Superior temporal gyrus (tissue), 1 donor: ENCODE measurements at regions not wholly inside any gene's neighbourhood (a gene's known extent, or its start where the extent isn't known, plus 50 kb on each side); places are given as distances from the start of the nearest gene placed in this dataset.
A peak's percentile ranks its signal among the peaks of the same experiment; 100 is the strongest.

Experiments used
- DNase-seq: peaks from one replicate; pipeline ENCODE4 v3.0.0-alpha.2; 2016; ENCODE audit errors: extremely low spot score

DNA sequence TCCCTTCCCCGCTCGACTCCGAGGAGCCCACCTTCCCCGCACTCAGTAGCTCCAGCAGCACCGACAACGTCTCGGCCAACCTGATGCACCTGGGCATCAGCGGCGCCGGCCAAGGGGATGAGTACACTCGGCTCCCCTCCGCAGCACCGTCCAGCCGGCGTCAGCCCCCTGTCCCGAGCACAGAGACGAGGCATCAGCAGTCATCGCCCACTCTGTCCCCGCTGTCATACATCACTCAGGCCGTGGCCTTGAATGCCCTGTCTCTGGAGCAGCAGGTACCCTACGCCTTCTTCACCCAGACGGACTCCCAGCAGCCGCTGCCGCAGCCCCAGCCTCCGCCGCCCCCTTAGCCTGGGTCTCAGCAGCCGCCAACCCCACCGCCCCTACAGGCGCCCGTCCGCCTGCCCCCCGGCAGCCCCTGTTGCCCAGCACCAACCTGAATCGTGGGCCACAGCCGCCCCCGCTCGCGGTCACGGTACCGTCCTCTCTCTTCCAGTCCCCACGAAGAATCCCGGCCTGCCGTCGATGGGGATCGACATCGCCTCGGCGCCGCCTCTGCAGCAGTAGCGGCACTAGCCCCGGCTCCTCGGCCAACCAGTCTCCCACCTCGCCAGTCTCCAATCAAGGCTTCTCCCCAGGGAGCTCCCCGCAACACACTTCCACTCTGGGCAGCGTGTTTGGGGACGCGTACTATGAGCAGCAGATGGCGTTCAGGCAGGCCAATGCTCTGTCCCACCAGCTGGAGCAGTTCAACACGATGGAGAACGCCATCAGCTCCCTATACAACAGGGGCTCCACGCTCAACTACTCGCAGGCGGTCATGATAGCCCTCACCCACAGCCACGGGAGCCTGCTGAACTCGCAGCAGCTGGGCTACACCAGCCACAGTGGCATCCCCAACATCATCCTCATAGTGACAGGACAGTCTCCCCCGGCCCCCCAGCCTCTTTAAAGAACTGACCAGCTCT lies 1195.9 kb upstream of the CHAC2 start:
- no peak for DNase-seq

DNA sequence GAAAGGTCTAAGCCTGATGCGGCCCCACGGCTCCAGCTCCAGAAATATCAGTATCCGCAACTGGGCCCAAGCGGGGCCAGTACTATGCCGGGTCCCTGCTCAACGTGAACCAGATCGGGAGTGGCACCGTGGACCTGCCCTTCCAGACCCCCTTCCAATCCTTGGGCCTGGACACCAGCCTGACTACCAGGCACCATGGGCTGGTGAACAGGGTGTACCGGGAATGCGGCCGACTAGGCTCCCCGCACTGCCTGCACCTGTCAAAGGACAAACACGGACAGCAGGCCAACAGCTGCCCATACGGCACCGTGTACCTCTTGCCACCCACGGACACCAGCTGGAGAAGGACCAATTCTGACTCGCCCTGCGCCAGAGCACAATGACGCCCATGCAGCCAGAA lies 1196.9 kb upstream of the CHAC2 start:
- DNase-seq, result no peak

DNA sequence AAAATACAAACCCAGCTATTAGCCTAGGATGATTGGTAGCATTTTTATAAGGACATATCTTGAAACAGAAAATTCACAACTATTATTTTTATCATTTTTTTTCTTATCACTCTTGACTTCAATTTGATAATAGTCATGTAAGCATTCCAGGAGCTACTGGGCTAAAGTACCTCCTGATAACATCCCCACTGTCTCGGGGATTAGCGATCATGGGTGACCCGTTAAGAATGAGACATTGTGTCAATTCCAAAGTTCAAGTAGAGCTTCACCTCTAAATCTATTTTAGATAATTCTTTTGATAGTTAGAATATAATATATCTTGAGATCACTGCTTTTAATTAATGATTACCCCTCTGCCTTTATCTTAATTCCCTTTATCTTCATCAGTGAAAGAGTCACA lies 1204.5 kb upstream of the CHAC2 start:
- no peak for DNase-seq

DNA sequence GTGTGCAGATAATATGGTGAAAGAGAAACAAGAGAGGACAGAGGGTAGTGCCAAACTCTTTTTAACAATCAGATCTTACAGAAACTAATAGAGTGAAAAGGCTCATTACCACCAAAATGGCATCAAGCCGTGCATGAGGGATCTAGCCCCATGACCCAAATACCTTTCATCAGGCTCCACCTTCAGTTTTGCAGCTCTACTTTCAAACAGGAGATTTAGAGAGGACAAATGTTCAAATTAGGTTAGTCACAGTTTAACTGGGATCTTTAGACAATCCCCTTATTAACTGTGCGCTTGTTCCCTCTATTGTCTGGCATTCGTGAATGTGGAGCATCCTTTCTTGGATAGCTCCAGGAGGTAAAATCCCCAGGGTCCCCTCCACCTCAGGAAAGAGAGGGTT lies 1209.3 kb upstream of the CHAC2 start:
- no peak for DNase-seq

DNA sequence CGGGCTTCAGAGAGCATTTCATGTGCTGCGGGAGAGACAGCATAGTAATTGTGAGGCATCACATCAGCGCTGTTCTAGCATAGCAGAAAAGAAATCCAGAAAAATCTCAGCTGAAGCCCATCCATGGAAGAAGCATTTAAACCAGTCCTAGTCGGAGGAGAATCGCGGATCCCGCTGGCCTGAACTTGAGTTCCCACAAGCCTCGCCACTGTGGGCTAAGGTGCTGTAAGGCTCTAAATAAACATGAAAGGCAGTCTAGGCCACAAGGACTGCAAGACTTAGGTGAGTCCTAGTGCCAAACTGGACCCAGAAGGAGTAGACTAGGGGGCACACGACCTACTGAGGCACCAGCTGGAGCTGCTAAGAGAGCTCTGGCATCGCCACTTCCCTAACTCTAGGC lies 1225.3 kb upstream of the CHAC2 start:
- DNase-seq, result no peak

DNA sequence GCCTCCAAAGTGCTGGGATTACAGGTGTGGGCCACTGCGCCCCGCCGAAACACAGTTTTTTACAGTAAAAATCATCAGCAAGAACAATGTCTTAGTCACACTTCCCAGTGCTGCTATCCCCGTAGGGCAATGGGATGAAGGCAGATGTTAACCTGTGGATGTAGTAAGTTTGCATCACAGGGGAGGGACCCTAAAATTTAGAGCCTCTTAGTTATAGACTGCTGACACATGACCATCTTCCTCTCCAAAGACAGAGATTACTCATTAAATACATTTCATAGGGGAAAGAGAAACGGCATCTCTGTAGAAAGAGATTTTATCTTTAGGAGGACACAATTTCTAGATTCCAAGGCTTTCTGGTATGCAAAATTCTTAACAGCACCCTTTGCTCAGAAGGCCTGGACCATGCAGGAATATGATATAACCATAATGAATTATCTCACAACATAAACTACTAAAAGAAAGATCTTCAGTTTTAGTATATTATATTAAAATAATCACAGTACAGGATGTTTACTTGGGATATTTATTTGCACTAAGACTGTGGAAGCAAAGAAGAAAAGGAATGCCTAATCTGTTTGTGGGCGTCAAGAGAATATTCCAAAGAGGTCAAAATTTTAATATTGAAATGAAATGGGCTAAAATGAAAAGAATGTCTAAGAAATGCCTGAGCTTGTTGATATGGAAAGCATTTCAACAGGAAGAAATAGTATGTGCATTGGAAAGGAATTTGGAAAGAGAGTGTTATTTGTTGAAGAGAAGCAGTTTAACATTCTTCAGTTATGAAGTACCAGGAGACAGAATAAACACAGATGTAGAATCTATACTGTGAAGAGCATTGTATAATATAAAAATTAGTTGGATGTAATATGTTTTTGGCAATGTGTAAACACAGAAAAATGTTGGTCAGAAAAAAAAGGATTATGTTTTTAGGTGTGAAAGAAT lies 1228.3 kb upstream of the CHAC2 start:
- DNase-seq, result no peak

DNA sequence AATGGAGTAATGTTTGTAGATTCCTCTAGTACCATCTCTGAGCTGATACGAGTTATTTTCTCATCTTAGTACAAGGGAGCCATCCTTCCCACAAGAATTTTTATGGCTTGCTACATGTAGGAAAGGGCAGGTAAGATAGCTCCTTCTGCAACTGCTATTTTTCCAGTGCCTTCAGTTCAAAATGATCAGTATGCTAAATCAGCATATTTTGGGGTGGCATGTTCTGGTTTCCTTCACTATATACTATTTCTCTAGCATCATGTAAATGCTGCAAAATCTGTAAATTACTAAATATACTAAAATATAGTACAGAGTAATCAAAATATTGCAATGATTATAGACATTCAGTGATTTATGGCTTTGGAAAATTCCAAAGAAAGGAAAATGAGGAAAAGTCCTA lies 1230.0 kb upstream of the CHAC2 start:
- DNase-seq, result peak; percentile 36

DNA sequence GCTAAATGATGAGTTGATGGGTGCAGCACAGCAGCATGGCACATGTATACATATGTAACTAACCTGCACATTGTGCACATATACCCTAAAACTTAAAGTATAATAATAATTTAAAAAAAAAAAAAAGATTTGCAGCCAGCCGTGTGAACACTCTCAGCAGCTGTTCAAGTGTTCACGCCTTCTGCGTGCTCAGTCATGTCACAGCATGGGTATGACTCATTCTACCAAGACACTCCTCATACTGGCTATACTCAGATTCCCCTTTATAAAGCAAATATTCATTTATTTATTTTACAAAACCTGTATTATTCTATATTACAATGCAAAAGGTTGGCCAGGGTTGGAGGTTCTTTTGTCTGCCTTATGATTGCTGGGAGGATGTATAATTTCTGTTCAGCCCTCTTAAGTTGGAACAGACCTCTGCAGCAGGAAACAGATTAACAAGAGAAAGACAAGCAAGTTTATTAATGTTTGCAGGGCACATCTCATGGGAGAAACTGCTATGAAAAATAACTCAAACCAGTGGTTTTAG lies 1230.6 kb upstream of the CHAC2 start:
- DNase-seq, result no peak

DNA sequence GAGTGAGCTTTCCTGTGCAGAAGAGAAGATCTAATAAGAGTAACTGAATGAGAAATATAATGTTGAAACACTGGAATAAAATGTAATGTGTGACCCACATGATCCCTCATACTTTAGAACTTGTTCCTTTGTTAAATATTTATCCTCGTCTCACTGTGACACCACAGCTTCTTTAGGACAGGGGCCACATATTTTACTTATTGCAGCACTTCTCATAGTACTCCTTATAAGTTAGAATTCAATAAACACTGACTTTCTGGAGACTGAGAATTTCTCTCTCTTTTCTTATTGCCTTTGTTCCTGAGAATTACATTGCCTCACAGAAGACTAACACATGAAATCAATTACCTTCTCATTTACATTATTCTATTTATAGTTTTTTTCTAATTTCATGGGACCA lies 1234.6 kb upstream of the CHAC2 start:
- DNase-seq, result no peak

DNA sequence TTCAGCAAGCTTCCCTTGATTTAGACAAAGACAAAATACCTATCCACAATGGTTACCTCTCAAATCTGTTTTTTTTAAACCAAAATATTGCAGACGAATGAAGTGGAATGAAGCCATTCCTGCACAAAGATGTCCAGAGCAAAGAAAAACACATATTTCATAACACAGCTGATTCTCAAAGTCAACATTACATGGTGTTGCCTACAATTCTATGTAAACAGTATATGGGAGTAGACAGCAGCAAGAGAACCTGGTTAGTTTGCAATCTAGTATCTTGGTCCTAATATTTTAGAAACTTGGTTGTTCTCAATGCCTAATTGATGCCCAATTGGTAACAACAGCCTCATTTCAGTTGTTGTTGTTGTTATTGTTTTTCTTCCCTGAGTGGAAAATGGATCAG lies 1240.9 kb upstream of the CHAC2 start:
- DNase-seq, result no peak

DNA sequence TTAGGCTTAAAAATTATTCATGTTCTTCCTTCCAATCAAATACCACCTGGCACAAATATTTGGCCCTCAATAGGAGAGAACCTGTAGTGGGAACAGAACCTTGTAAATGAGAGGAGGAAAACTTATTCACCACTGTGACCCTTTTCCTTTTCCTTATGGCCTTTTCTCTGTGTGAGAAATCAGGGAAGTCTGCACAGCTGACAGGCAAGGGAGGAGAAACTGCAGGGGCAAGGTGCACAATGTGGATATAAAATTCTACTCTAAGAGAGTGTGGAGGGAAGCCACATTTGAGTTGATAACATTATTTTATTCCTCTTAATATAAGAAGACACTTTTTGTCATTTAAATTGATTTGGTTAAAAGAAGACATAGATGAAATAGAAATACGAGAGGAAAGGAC lies 1247.0 kb upstream of the CHAC2 start:
- no peak for DNase-seq

DNA sequence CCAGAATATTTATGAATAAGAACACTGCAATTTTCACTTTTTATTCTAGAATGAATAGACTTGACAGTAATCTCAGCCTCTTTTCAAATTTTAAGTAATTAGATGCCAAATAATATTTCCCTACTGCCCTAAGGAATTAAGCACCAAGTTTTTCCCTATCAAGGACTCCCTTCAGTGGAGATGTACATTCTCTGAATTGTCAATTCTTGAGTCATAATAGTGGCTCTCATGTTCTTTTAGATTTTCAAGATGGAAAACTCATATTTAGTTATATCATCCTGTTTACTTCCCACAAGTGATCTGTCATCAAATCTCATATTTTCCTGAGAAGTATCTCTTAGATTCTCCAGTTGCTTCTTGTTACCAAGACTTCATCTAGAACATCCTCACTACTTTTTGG lies 1248.9 kb upstream of the CHAC2 start:
- no peak for DNase-seq

DNA sequence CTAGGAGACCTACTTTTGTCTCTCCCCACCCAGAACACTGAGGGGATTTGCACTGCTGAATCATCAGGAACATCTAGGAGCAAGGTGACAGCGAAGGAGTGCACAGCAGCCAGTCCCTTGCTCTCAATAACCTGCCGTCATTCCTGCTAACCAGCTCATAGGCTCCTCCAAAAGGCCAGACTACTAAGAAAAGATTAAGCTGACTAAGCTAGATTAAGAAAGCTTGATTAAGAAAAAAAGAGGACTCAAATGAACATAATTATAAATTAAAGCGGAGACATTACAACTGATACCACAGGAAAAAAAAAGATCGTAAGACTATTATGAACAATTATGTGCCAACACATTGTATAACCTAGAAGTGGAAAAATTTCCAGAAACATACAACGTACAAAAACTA lies 1254.8 kb upstream of the CHAC2 start:
- DNase-seq, result no peak

DNA sequence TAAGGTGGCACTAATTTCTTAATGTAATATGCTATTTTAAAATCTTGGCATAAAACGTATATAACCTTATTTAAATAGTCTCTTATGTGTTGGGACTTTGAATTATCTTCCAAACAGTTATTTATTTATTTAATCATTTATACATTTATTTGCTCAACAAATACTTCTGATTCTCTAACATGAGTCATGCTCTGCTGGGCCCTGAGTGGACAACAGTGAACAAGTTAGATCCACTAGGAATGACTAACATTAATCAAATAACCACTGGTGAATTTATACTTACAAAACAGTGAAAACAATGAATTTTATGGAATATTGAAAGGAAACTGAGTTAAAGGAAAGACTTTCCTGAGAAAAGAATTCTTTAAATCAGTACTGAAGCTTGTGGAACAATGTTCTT lies 1257.2 kb upstream of the CHAC2 start:
- DNase-seq, result no peak

DNA sequence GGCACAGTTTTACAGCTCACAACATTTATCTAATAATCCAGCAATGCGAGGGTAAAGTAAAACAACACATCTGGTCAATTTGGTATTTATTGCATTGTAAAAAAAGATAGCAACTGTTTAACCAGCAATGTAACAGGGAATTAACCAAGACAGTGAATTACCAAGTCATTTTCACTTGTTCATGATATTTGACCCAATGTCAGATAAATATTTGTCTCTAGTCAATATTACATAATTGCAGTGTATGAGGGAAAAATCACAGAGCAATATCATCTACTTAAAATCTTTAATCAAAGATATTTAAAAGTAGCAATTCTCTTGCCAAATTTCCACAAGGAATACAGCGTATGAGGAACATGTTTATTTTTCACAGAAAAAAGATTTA lies 1265.1 kb upstream of the CHAC2 start:
- no peak for DNase-seq

DNA sequence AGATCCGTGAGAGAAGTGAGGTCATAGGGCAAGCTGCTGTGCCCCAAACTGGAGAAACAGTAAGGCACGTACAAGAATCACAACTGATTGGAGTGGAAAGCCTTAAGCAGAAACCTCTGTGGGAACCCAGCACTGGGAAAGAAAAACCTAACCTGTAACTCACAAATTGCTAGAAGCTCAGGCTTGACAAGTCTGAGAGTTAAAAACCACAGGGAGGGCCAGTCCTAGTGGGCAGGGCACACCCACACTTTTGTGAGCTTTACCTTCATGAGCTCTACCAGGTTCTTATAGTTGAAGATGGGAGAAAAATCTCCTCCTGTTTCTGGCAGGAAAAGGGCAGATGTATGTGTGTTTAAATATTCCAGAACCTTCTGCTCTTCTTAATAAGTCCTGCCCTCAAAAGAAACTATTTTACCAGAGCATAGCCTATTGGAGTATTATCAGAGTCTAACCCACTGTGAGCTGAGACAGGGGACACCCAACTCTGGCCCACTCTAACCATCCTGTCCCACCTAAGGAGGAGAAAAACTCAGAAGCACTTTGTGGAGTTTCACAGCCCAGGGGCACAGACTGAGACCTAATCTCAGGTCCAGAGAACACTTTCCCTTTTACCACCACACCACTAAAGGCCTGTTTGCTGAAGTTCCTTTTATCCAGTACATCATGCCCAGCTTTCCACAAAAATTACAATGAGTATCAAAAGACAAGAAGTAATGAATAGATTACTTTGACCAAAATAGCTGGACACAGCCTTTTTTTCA lies 1265.7 kb upstream of the CHAC2 start:
- DNase-seq, result no peak

DNA sequence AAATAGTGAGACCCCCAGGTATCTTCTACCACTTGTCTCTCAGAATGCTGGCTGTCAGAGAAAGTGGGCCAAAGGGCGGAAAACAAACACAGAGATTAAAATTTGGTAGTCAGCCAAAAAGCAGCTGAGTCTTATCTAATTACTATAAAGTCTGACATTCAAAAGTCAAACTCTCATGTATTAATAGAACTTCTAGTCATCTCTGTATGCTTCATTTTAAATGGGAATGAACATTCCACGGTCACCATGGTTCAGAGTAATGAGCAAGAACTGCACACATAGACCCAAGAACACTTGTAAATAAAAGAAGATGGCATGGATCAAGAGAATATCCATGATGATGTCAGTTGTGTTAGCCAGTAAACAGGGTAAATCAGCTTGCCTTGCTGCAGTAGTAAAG lies 1267.0 kb upstream of the CHAC2 start:
- no peak for DNase-seq

DNA sequence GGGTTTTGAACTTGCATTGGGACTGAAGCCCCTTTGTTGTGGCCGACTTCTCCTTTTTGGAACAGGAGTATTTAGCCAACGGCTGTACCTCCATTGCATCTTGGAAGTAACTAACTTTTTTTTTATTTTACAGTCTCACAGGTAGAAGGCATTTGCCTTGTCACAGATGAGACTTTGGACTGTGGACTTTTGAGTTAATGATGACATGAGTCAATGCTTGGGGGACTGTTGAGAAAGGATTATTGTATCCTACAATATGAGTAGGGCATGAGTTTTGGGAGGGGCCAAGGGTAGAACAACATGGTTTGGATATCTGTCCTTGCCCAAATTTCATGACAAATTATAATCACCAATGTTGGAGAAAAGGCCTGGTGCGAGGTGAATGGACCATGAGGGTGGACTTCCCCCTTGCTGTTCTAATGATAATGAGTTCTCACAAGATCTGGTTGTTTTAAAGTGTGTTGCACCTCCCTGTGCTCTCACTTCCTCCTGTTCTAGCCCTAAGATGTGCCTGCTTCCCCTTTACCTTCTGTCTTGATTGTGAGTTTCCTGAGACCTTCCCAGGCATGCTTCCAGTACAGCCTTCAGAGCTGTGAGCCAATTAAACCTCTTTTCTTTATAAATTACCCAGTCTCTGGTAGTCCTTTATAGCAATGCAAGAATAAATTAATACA lies 1269.4 kb upstream of the CHAC2 start:
- no peak for DNase-seq

DNA sequence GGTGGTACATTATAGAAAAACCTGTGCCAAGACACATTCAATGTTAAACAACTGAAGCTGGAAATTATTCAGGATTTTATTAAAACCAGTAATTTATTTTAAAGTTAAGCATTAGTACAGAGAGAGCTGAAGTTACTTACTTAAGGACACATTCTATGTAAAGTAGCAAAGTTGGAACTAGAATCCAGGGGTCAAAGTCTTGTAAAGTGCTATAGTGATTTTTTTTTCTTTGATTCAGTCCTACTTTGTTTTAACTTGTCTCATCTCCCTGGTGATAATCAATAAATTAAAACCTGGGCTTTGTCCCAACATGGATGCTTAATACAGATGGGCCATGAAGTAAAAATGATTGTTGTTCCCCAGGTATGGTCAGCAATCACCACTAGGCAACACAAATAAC lies 1271.8 kb upstream of the CHAC2 start:
- DNase-seq, result no peak

DNA sequence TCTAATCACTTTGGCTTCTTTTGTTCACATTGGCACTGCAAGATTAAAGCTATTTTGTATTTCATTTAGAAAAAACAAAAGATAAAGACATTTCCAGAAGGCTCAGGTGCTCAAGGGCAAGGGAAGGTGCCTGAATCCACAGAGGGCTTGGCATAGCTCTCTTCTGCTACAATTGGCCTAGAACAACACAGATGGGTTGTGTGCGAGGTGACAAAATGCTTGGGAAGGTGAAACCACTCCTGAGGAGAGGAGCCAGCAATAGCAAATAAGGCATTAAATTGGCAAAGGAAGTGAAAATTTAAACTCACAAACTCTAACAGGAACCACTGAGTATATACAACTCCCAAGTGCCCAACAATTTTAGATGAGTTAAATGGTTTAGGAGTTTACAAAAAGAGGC lies 1290.4 kb upstream of the CHAC2 start:
- no peak for DNase-seq

DNA sequence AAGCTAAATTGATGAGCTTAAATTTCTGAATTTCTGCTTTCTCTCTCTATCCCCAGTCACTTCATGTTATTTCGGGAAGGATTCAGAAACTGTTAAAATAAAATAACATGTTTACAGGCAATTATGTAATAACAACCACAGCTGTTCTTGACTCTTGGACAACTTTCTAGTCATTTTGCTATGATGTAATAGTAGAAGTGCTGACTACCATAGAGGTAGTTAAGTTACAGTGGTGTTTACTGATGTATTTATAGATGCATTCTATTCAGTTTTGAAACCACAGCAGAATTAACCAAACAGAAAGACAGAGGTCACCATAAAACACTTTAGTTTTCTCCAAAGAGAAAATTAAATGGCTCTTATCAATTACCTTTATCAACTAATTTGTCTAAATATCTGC lies 1292.0 kb upstream of the CHAC2 start:
- no peak for DNase-seq
